Astrocyte (in vitro differentiated cells and primary cell): ENCODE measurements at regions not wholly inside any gene's neighbourhood (a gene's known extent, or its start where the extent isn't known, plus 50 kb on each side); places are given as distances from the start of the nearest gene placed in this dataset.

Experiments
- DNase-seq: peaks from one replicate; pipeline ENCODE4 v3.0.0-alpha.2; 2010; ENCODE audit warnings: low read depth
- FAIRE-seq: peaks from 2 replicates; lab custom pipeline; 2011; peaks lifted over from hg19 to GRCh38; lab: Jason Lieb, UNC
- H2AFZ ChIP-seq: 2 replicates; pipeline ENCODE4 v1.6.0; 2012; ENCODE audit warnings: low read depth, low read length, inconsistent platforms
- H3K27ac ChIP-seq: 2 replicates; pipeline ENCODE4 v1.5.1; 2011; ENCODE audit warnings: low read depth, low read length, inconsistent platforms
- H3K27me3 ChIP-seq: 2 replicates; pipeline ENCODE4 v1.6.0; 2011; ENCODE audit warnings: low read length, inconsistent platforms; ENCODE audit not compliant: insufficient read depth
- H3K36me3 ChIP-seq: 2 replicates; pipeline ENCODE4 v1.5.1; 2011; ENCODE audit warnings: low read length, inconsistent platforms; ENCODE audit not compliant: insufficient read depth
- H3K4me1 ChIP-seq: 2 replicates; pipeline ENCODE4 v1.5.1; 2011; ENCODE audit warnings: low read length, inconsistent platforms; ENCODE audit not compliant: insufficient read depth
- H3K4me2 ChIP-seq: 2 replicates; pipeline ENCODE4 v1.6.0; 2012; ENCODE audit warnings: low read length, inconsistent platforms
- H3K4me3 ChIP-seq: 2 replicates; pipeline ENCODE4 v1.5.1; 2011; ENCODE audit warnings: low read depth, mild to moderate bottlenecking, low read length, inconsistent platforms; ENCODE audit not compliant: insufficient read depth
- H3K79me2 ChIP-seq: 2 replicates; pipeline ENCODE4 v1.6.0; 2012; ENCODE audit warnings: mild to moderate bottlenecking, low read length, inconsistent platforms; ENCODE audit not compliant: insufficient read depth
- H3K9ac ChIP-seq: 2 replicates; pipeline ENCODE4 v1.6.0; 2012; ENCODE audit warnings: mild to moderate bottlenecking, low read length, inconsistent platforms
- H3K9me3 ChIP-seq: 2 replicates; pipeline ENCODE4 v1.5.1; 2012; ENCODE audit warnings: low read depth, mild to moderate bottlenecking, low read length, inconsistent platforms; ENCODE audit not compliant: insufficient read depth
- H4K20me1 ChIP-seq: 2 replicates; pipeline ENCODE4 v1.6.0; 2012; ENCODE audit warnings: low read length, inconsistent platforms; ENCODE audit not compliant: insufficient read depth
- H3K27ac Mint-ChIP-seq: one replicate; pipeline ENCODE4 v1.8.0; 2021; ENCODE audit warnings: mild to moderate bottlenecking, mixed read lengths; ENCODE audit not compliant: unreplicated experiment
- H3K27me3 Mint-ChIP-seq: one replicate; pipeline ENCODE4 v1.8.0; 2021; ENCODE audit warnings: low read depth, mixed read lengths; ENCODE audit not compliant: unreplicated experiment
- H3K36me3 Mint-ChIP-seq: one replicate; pipeline ENCODE4 v1.8.0; 2021; ENCODE audit warnings: low read depth, mixed read lengths; ENCODE audit not compliant: unreplicated experiment
- H3K4me1 Mint-ChIP-seq: one replicate; pipeline ENCODE4 v1.8.0; 2021; ENCODE audit warnings: low read depth, mixed read lengths; ENCODE audit not compliant: unreplicated experiment
- H3K4me3 Mint-ChIP-seq: one replicate; pipeline ENCODE4 v1.8.0; 2021; ENCODE audit warnings: mild to moderate bottlenecking, moderate library complexity, mixed read lengths; ENCODE audit not compliant: unreplicated experiment
- H3K9me3 Mint-ChIP-seq: one replicate; pipeline ENCODE4 v1.8.0; 2021; ENCODE audit warnings: mild to moderate bottlenecking, mixed read lengths; ENCODE audit not compliant: unreplicated experiment
- CTCF ChIP-seq: IDR thresholded peaks from 2 replicates; pipeline ENCODE4 v1.5.1; 2011; ENCODE audit warnings: low read depth, mild to moderate bottlenecking, inconsistent platforms, low read length, moderate library complexity; ENCODE audit not compliant: insufficient read depth
- EZH2 ChIP-seq: IDR thresholded peaks from 2 replicates; pipeline ENCODE4 v1.6.1; 2012; ENCODE audit warnings: mild to moderate bottlenecking, low read length, inconsistent platforms; ENCODE audit not compliant: insufficient read depth

GRCh38 chr1:14011132-14011531 is 311.1 kb downstream of the PRDM2 start:
- Histone ChIP-seq H2AFZ (no peak overlapping the region), H3K9ac (no peak overlapping the region)

GRCh38 chr1:14011888-14012287 is 311.9 kb downstream of the PRDM2 start:
- peaks cover 3% of the 10 kb centered on the region for H3K9me3 Mint-ChIP-seq
- DNase-seq: no peak
- Histone ChIP-seq H3K27ac (no peak overlapping the region), H3K36me3 (no peaks in the 10 kb centered on the region), H3K9ac (no peak overlapping the region), H3K9me3 (peaks cover 4% of the 10 kb centered on the region), H3K4me2 (no peak overlapping the region), H3K79me2 (no peaks in the 10 kb centered on the region), H2AFZ (no peak overlapping the region), H3K4me1 (no peaks in the 10 kb centered on the region), H3K4me3 (no peak overlapping the region), H4K20me1 (no peaks in the 10 kb centered on the region), H3K27me3 (no peaks in the 10 kb centered on the region)
- peaks cover 5% of the 10 kb centered on the region for H3K27me3 Mint-ChIP-seq
- no peak overlapping the region for H3K27ac Mint-ChIP-seq
- no peaks in the 10 kb centered on the region for H3K4me1 Mint-ChIP-seq
- H3K4me3 Mint-ChIP-seq: no peak overlapping the region
- TF ChIP-seq CTCF (no peak), EZH2 (no peak)
- FAIRE-seq: no peak
- no peaks in the 10 kb centered on the region for H3K36me3 Mint-ChIP-seq

More at GRCh38 chr1:14011132-14011531, 311.1 kb downstream of the PRDM2 start:
- Histone ChIP-seq H3K79me2 (no peaks in the 10 kb centered on the region), H3K9me3 (peaks cover 4% of the 10 kb centered on the region), H3K36me3 (no peaks in the 10 kb centered on the region), H4K20me1 (no peaks in the 10 kb centered on the region), H3K4me1 (no peaks in the 10 kb centered on the region), H3K4me3 (no peak overlapping the region), H3K27me3 (no peaks in the 10 kb centered on the region), H3K27ac (no peak overlapping the region), H3K4me2 (no peak overlapping the region)
- Mint-ChIP-seq H3K9me3 (peaks cover 3% of the 10 kb centered on the region), H3K27ac (no peak overlapping the region), H3K36me3 (no peaks in the 10 kb centered on the region), H3K4me1 (no peaks in the 10 kb centered on the region), H3K4me3 (no peak overlapping the region), H3K27me3 (peaks cover 5% of the 10 kb centered on the region)
- no peak for TF ChIP-seq CTCF
- no peak for TF ChIP-seq EZH2
- DNase-seq: no peak
- no peak for FAIRE-seq

- peaks cover 5% of the 10 kb centered on the region for H3K27me3 Mint-ChIP-seq
- H3K9me3 Mint-ChIP-seq: no peaks in the 10 kb centered on the region
Measured at GRCh38 chr1:14014929-14015328, 314.9 kb downstream of the PRDM2 start.

More at GRCh38 chr1:14014929-14015328, 314.9 kb downstream of the PRDM2 start:
- Histone ChIP-seq H3K9ac (no peak overlapping the region), H3K4me3 (no peak overlapping the region), H3K9me3 (no peaks in the 10 kb centered on the region), H3K4me2 (no peak overlapping the region), H3K4me1 (no peaks in the 10 kb centered on the region), H3K79me2 (no peaks in the 10 kb centered on the region), H2AFZ (no peak overlapping the region), H3K27me3 (no peaks in the 10 kb centered on the region), H3K27ac (no peak overlapping the region), H4K20me1 (no peaks in the 10 kb centered on the region), H3K36me3 (no peaks in the 10 kb centered on the region)
- Mint-ChIP-seq H3K27ac (no peak overlapping the region), H3K36me3 (peaks cover 1% of the 10 kb centered on the region), H3K4me3 (no peak overlapping the region), H3K4me1 (peaks cover 9% of the 10 kb centered on the region)
- TF ChIP-seq CTCF (no peak), EZH2 (no peak)
- FAIRE-seq (no peak), DNase-seq (no peak)
